NOMO-1 treated with DMSO at 0.1 percent for 48 hours (cell line): ENCODE measurements at regions not wholly inside any gene's neighbourhood (a gene's known extent, or its start where the extent isn't known, plus 50 kb on each side); places are given as distances from the start of the nearest gene placed in this dataset.
"Not testable (repeated sequence)": the region's sequence is repeated elsewhere in the genome, so short reads cannot be mapped to it uniquely, and the experiment has no call there.

Experiments used
- DNase-seq: peaks from one replicate; lab custom pipeline; 2025; ENCODE audit not compliant: unreplicated experiment; lab: John Stamatoyannopoulos, UW

GRCh38 chr1:67482733-67483482, 52.7 kb upstream of the SERBP1 start:
- DNase-seq: no peak

DNA sequence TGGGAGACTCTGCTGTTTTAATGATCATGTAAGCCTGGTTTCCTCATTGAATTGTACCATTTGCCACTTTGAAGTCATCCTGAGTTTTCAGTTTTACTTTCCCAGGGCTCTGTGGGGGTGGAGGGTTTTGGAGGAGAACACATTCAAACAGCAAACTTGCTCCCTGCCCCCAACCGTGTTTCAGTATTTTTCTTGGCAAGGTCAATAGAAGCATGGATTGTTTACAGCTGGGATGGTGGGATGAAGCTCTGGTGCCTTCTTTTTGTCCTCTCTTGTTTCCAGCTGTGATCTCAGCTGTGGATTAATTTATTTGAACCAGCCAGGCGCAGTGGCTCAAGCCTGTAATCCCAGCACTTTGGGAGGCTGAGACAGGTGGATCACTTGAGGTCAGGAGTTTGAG, 54.3 kb upstream of the SERBP1 start:
- no peak for DNase-seq

- no peak for DNase-seq
Observed at GRCh38 chr1:67485046-67485811, 55.0 kb upstream of the SERBP1 start.

DNA sequence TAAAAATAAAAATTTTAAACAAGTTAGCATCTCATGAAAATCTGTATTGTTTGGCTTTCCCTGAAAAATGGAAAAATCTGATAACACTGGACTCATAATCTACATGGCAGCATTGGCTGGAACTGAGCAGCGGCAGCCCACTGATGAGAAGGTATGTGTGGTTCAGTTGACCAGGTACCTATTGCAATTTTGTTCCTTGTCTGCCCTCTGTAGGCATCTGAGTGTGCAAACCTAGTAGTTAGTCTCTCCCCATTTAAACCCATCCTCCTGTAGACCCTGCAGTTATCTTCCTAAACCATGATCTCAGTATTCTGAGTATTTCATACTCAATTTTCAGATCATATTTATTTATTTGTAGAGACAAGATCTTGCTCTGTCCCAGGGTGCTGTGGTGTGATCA, 59.4 kb upstream of the SERBP1 start:
- peak; percentile 18 for DNase-seq

DNA sequence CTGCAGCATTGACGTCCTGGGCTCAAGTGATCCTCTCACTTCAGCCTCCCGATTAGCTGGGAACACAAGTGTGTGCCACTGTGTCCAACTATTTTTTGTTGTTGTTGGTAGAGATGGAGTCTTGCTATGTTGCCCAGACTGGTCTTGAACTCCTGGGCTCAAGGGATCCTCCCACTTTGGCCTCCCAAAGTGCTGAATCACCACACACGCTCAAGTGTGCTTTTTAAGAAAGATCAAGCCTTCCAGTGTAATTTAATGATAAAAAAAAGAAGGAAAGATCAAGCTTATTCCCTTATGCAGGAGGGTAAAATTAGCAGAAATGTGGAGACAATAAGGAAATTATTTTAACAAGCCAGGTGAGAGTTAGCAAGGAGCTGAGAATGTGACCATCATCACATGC, 61.1 kb upstream of the SERBP1 start:
- no peak for DNase-seq

GRCh38 chr1:67493148-67493547, 62.9 kb upstream of the SERBP1 start:
- DNase-seq: no peak

GRCh38 chr1:67495327-67495726, 65.1 kb upstream of the SERBP1 start:
- no peak for DNase-seq

GRCh38 chr1:67496329-67496728, 66.1 kb upstream of the SERBP1 start:
- no peak for DNase-seq

DNA sequence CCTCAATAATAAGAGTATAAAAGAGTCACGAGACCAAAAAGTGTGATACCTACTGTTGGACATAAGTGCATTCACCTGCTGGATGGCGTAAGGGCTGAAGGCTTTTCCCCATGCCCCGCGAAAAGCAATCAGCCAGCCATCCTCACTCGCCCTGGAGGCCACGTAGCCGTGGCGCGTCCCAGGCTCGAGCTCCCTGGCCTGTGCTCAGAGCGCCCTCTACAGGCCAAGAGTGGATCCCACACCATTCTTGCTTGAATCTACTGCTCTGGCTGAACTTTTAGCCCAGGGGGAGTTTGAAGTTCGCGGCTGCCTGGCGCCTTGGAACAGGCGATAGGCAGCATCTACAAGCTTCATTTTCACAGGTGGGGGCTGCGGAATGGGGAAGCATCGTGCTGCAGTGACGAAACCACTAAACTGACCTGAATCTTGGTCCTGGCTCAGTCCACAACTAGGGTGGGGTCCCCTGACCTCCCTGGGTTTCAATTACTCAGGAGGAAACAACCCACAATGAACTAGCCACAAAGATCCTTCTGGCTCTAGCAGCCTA, 70.3 kb upstream of the SERBP1 start:
- DNase-seq: peak; percentile 71

GRCh38 chr1:67503974-67504373, 73.8 kb upstream of the SERBP1 start:
- no peak for DNase-seq

- DNase-seq: not testable (repeated sequence)
Observed at GRCh38 chr1:67513392-67514294, 83.4 kb upstream of the SERBP1 start.

GRCh38 chr1:67514300-67514699, 84.1 kb upstream of the SERBP1 start:
- no peak for DNase-seq

DNA sequence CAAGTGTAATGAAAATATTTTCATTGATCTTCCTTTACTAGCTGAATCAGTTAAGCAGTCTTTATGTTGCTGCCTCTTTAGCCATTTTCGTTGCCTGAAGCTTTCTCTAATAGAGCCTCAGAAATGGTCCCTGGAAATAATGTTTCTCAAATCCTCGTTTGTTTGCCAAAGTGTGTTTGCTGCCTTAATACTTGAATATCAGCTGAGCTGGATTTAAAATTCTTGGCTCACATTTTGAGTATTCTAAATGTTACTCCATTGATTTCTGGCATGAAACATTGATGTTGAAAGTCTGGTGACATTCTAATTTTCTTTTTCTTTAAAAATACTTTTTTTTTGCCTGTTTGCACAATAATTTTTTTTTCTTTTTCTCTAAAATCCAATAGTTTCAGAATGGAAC, 84.6 kb upstream of the SERBP1 start:
- DNase-seq: no peak

DNA sequence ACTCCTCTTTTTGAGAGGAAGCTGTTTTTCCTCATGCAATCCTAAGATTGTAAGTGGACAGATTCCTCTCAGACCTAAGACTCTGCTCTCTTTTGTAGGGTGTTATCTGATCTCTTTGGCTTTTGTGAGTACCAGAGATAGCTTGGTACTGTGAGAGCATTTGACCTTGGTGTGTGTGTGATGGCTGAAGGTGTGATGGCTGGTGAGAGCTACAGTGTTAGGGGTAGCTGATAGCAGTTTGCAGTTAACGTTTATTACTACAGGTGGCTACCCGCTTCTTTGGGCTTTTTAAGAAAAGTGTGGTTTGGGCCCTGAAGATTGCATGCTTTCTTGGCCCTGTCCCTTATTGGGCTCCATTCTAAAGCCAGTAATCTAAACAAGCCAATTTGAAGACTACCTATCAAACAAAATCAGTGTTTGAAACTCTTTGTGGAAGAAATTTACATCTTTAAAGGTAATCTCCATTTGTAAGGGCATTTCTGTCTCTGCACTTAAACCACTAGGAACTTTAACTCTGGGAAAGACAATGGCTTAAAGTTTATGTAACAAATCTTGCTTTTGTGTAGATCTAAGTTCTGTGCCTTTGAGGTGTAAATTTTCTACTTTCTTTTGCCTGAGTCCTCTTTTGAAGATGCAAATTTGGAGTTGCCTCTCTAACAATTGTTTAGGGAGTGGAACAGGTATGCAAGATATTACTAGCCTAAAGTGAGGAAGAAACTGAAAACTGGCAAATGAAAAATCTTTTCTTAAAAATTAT, 85.3 kb upstream of the SERBP1 start:
- no peak for DNase-seq

- DNase-seq: no peak
Observed at GRCh38 chr1:67517046-67517445, 86.8 kb upstream of the SERBP1 start.

DNA sequence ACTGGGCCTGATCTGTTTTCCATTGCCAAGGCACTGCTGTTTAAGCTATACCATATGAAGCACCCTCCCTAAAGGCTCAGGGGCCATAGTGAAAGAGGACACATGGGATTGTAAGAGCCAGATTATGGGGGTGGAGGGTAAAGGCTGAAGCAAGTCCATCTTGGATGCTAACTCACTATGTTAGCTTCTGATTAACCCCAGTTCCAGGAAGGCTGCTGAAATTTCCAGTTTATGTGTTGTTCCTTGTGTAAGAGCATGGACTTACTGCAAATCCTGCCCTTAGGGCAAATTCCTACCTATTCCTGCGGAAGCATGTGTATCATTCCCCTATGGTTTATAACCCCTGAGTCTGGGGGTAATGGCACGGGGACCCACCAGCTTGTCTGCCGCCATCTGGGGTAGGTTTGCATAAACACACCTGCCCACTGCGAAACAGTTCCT, 91.8 kb upstream of the SERBP1 start:
- no peak for DNase-seq

- DNase-seq: no peak
Observed at GRCh38 chr1:67522793-67523192, 92.6 kb upstream of the SERBP1 start.

DNA sequence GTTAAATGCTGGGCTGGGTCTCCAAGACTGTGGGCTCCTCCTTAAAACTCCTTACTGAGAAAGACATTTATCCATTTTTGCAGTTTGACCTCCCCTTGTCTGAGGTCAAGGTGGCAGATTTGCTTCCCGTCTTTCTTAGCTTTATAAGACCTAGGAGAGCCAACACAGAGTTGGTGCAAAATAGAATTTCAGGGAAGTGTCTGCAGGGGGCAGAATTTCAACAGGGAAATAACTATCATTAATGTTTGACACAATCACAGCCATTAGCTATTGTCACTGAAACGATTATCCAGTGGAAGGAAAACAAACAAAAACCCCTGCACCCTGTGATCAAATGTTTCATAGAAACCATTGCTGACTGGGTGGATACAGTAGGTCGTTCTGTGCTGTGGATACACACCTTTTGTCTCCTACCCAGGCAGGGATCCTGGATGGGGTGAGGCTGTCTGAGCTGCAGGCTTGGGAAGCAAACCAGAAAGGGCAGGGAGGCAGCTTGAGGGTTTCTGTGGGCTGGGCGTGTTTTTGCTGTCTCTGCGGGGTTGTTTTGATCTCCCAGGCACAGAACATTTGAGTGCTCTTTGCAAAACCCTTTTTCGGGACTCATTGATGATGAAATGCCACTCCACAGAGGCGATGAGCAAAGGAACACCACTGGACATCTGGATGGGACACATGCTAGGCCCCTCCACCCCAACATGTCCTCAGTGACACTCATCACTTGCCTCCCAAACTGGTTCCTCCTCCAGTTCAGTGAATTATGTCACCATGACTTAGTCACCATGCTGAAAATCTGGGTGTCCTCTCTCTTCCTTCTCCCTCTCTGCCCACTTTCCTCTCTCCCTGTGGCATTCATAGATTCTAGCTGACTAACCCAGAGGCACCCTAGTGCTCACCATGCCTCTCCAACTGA, 94.2 kb upstream of the SERBP1 start:
- DNase-seq: no peak

GRCh38 chr1:67525053-67525760, 95.0 kb upstream of the SERBP1 start:
- DNase-seq: no peak
